ENCODE measurements at regions not wholly inside any gene's neighbourhood (a gene's known extent, or its start where the extent isn't known, plus 50 kb on each side); places are given as distances from the start of the nearest gene placed in this dataset.
A peak's percentile ranks its signal among the peaks of the same experiment; 100 is the strongest.

GRCh38 chr10:123561141-123561440, 105.1 kb upstream of the GPR26 start:
- DNase-seq, result no peak

DNA sequence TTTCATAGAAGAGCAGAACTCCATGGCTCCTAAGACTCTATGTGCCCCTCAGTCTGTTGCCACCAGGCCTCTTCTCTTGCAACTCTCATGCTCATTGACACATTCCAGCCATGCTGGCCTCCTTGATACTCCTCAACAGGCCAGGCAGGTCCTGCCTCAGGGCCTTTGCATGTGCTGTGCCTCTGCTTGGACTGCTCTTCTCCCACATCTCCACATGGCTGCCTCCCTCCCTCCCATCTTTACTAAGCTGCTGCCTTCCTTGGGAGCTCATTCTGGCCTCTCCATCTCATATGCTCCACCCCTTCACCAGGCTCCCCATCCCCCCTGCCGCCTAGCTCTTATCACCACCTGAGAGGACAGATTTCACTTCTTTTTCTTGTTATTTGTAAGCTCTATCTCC, 103.8 kb upstream of the GPR26 start:
- no peak for DNase-seq

- DNase-seq, result no peak
Observed at GRCh38 chr10:123562811-123563580, 103.2 kb upstream of the GPR26 start.

GRCh38 chr10:123563581-123563855, 102.6 kb upstream of the GPR26 start:
- DNase-seq, result no peak

GRCh38 chr10:123563994-123564393, 102.2 kb upstream of the GPR26 start:
- DNase-seq, result no peak

DNA sequence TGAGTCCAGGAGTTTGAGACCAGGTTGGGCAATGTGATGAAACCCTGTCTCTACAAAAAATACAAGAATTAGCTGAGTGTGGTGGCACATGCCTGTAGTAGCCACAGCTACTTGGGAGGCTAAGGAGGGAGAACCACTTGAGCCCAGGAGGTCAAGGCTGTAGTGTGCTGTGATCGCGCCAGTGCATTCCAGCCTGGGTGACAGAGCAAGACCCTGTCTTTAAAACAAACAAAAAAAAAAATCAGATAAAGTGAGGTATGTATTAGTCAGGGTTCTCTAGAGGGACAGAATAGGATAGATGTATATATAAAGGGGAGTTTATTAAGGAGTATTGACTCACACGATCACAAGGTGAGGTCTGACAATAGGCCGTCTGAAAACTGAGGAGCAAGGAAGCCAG, 101.5 kb upstream of the GPR26 start:
- DNase-seq, result no peak

- no peak for DNase-seq
Observed at GRCh38 chr10:123565691-123566660, 100.2 kb upstream of the GPR26 start.

DNA sequence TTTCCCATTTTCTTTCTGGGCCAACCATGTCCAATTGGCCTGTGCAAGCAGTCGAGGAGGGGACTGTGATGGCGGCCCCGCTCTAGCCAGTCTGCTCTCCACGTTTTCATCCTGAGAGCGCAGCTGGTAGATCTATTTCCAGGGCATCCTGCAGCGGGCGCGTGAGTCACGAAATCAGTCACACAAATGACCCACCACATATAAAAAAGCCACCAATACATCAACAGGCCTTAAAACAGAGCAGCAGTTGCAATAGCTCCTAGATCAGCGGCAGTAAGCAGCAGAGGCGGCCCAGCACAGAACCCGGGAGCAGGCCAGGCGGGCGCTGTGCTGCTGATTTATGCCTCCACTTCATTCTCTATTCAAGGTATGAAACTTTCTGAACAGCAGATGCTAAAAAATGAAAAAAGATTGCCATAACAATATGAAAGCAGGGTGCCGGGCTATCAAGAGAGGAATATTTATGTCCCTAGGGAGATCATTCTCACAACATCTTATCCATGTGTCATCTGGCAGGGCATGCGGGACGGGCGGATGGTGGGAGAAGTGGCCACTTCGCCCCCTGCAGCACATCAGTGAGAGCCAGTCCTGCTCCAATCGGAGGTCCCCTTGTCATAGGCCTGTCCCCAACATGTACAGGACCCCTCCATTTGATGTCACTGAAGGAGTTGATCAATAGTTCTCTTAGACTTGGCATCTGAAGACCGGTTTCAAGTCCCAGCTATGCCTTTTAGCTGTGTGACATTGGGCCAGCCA, 98.0 kb upstream of the GPR26 start:
- DNase-seq, result no peak

- no peak for DNase-seq
Observed at GRCh38 chr10:123568751-123569150, 97.4 kb upstream of the GPR26 start.

GRCh38 chr10:123569436-123570035, 96.6 kb upstream of the GPR26 start:
- no peak for DNase-seq

DNA sequence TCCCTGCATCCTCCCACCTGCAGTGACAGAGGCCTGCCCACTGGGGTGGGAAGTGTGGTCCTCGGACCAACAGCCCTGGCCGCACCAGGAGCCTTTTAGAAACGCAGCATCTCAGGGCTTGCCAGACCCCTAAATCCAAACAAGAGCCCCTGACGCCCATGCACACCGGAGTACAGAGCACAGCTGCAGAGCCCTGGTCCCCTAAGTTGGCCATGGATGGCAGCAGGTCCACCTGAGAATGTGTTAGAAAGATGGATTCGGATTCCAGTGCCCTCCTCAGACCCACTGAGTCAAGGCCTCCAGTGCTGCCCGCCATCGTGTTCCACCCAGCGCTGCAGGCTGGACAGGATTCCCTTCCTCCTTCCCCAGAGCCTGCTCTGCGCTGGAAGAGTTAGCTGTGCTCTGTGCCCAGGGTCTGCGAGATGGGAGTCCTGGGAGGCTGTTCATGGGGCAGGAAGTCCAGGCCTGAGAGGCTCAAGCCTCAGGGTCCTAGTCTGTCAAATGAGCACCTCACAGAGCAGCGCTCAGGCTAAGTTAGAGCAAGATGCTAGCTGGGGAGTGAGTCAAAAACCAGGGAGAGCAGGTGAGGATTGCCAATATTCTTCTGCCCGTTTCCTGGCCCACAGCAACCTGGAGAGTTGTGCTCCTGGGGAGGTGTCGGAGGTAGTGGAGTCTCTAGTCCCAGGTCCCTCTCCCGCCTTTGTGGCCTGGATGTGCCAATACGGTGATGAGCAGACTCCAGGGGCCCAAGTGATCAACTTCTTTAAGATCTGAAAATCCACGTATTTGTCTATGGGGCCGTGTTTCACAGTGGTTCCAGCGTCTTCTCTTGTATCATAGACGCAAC, 95.9 kb upstream of the GPR26 start:
- no peak for DNase-seq

- DNase-seq, result no peak
Observed at GRCh38 chr10:123570898-123571515, 95.1 kb upstream of the GPR26 start.

DNA sequence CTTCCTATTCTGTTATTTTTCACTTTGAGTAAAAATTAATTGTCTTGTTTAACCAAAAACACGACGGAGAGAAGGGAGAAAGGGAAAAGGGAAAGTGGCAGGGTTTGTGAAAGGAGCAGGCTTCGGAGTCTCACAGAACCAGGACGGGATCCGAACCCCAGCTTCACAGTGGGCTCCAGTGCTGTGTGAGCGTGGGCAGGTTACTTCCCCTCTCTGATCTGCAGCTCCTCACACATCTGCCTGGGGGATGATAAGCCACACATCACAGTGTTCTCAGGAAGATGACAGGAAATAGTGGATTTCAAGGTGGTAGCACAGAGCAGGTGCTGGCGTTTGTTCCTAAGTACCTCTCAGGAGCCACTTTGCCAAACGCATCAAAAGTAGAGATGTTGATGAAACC, 94.2 kb upstream of the GPR26 start:
- no peak for DNase-seq

GRCh38 chr10:123573236-123574108, 92.7 kb upstream of the GPR26 start:
- DNase-seq, result peak; percentile 5

GRCh38 chr10:123574109-123574698, 92.0 kb upstream of the GPR26 start:
- no peak for DNase-seq

- DNase-seq, result no peak
Observed at GRCh38 chr10:123575105-123575504, 91.0 kb upstream of the GPR26 start.

DNA sequence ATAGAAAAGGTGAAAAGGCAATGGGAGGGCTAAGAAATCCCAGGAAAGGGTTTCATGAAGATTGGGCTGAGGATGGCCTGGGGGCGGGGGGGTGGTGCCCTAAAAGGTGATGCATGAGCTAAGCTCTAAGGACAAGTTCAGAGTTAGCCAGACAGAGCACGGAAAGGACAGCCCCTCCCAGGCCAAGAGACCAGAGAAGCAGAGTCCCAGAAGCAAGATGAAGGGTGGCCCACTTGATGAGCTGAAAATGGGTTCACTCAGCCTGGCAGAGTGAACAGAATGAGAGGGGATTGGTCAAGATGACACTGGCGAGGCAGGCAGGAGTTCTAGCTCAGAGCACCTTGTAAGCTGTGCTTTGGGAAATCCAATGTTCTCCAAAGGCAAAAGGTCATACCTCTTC, 89.4 kb upstream of the GPR26 start:
- no peak for DNase-seq

GRCh38 chr10:123577921-123578461, 88.2 kb upstream of the GPR26 start:
- DNase-seq, result no peak

DNA sequence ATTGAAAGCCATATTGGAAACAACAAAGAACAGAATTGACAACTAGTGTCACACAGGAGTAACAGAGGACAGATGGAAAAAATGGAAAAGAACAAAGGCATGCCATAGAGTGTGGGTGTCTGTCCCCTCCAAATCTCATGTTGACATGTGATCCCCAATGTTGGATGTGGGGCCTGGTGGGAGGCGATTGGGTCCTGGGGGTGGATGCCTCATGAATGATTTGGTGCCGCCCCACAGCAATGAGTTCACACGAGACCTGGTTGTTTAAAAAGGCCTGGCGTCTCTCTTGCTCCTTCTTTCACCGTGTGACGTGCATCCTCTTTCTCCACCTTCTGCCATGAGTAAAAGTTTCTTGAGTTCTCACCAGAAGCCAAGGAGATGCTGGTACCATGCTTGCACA, 87.4 kb upstream of the GPR26 start:
- DNase-seq, result no peak

DNA sequence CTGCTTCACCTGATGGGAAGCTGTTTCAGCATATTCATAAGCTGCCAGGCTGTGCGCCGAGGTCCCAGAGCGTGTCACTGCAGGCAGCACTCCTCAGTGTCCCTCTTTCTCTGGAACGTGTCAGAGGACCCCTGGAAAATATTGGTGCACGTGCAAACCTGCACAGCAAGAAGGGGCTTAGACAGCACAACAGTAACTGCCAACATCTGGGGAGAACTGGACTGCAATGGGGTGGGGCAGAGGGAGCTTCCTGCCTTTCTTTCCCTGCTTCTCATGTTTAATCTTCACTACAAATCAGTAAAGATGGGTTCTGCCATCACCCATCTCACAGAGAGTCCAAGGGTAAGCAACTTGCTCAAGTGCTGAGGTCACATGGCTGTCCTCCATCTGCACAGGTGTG, 86.5 kb upstream of the GPR26 start:
- DNase-seq, result no peak

All from kidney glomerular epithelial cell (primary cell).